Duodenal mucosa (tissue), 2 donors: ENCODE measurements at regions not wholly inside any gene's neighbourhood (a gene's known extent, or its start where the extent isn't known, plus 50 kb on each side); places are given as distances from the start of the nearest gene placed in this dataset.

Experiments
- H3K27ac ChIP-seq: one replicate; pipeline ENCODE4 v1.7.0; 2013; ENCODE audit warnings: low read depth, low read length
- H3K27me3 ChIP-seq, 2 donors: one replicate each; pipeline ENCODE4 v1.7.0; 2013; ENCODE audit warnings: low read length in 2 of 2, control low read depth in 1 of 2; ENCODE audit not compliant: insufficient read depth in 2 of 2, control insufficient read depth in 1 of 2
- H3K36me3 ChIP-seq, 2 donors: one replicate each; pipeline ENCODE4 v1.7.0; 2013; ENCODE audit warnings: low read length in 2 of 2, control low read depth in 1 of 2; ENCODE audit not compliant: insufficient read depth in 2 of 2, control insufficient read depth in 1 of 2
- H3K4me1 ChIP-seq, 2 donors: one replicate each; pipeline ENCODE4 v1.7.0; 2013; ENCODE audit warnings: low read length in 2 of 2, control low read depth in 1 of 2; ENCODE audit not compliant: insufficient read depth in 2 of 2, control insufficient read depth in 1 of 2
- H3K4me3 ChIP-seq, 2 donors: one replicate each; pipeline ENCODE4 v1.7.0; 2013; ENCODE audit warnings: low read length in 2 of 2, low read depth in 1 of 2
- H3K9ac ChIP-seq, 2 donors: one replicate each; pipeline ENCODE4 v1.7.0; 2013; ENCODE audit warnings: low read length in 2 of 2, low read depth in 1 of 2
- H3K9me3 ChIP-seq, 2 donors: one replicate each; pipeline ENCODE4 v1.7.0; 2013; ENCODE audit warnings: low read length in 2 of 2, control low read depth in 1 of 2; ENCODE audit not compliant: control insufficient read depth in 1 of 2

DNA sequence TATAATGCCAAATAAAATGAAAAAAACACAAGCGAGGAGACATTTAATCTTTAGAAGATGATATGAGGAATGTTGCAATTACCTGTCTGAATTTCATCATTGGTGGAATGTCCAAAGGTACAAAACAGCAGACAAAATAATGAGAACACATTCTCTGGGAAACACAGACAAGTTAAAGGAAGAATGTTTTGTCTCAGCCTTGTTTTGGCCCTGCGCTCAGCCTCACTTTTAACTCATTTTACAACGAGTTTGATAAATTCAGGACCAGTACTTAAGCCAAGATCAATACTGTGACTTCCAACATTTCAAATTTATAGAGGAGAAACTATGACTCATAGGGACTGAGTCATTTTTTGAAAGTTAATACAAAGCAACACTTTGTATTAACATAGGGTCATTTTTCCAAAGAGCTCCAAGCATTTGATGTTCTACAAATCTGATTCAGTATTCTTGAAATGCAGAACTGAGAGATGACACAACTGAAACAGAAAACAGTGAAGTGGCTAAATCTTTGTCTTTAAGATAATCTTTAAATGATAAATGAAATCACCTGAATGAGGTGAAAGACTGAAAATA is 833.2 kb upstream of the CHAC2 start:
- no peaks in the 10 kb centered on the region for H3K4me1 ChIP-seq
- no peak overlapping the region for H3K27ac ChIP-seq
- no peak overlapping the region for H3K9ac ChIP-seq
- H3K4me3 ChIP-seq, result no peak overlapping the region
- H3K36me3 ChIP-seq, result no peaks in the 10 kb centered on the region
- no peaks in the 10 kb centered on the region for H3K27me3 ChIP-seq
- peaks cover 0 to 9% of the 10 kb centered on the region in 2 donors for H3K9me3 ChIP-seq

DNA sequence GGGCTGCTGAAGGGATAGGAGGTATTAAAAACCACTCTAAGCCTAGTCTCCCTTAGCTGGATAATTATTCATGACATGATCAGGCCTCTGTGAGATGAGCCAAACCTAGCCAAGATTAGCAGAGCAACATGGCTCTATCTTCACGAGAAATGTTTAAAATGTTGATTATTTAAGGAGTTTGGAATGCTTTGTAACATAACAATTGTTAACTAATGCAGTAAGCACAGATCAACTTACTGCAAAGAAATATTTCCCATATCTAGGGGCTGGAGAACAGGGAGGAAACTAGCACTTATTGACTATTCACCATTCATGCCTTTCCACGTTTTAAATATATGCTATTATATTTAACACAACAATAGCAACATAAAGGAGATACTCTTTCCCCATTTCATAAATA is 833.7 kb upstream of the CHAC2 start:
- Histone ChIP-seq H3K4me3 (no peak overlapping the region), H3K27ac (no peak overlapping the region), H3K4me1 (no peaks in the 10 kb centered on the region), H3K36me3 (no peaks in the 10 kb centered on the region), H3K9ac (no peak overlapping the region), H3K27me3 (no peaks in the 10 kb centered on the region), H3K9me3 (peaks cover 0 to 9% of the 10 kb centered on the region in 2 donors)

DNA sequence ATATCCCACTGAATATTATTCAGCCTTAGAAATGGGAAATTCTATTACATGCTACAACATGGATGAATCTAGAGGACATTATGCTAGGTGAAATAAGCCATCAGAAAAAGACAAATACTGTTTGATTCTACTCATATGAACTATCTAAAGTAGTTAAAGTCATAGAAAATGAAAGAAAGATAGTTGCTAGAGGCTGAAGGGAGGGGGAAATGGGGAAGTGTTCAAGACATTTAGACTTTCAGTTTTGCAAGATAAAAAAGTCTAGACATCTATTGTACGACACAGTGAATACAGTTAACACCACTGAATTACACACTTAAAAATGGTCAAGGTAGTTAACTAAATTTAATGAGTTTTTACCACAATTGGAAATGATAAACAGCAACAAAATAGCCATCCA is 835.9 kb upstream of the CHAC2 start:
- no peak overlapping the region for H3K4me3 ChIP-seq
- H3K27ac ChIP-seq, result no peak overlapping the region
- no peak overlapping the region for H3K9ac ChIP-seq
- peaks cover 0 to 5% of the 10 kb centered on the region in 2 donors for H3K9me3 ChIP-seq
- H3K4me1 ChIP-seq, result no peaks in the 10 kb centered on the region
- H3K36me3 ChIP-seq, result no peaks in the 10 kb centered on the region
- no peaks in the 10 kb centered on the region for H3K27me3 ChIP-seq

DNA sequence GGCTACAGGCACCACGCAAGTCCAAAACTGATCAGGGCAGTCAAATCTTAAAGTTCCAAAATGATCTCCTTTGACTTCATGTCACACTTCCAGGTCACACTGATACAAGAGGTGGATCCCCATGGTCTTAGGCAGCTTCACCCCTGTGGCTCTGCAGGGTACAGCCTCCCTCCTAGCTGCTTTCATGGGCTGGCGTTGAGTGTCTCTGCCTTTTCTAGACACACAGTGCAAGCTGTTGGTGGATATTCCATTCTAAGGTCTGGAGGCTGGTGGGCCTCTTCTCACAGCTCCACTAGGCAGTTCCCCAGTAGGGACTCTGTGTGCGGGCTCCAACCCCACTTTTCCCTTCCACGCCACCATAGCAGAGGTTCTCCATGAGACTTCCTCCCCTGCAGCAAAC is 838.2 kb upstream of the CHAC2 start:
- Histone ChIP-seq H3K9me3 (peaks cover 0 to 5% of the 10 kb centered on the region in 2 donors), H3K27me3 (no peaks in the 10 kb centered on the region)

DNA sequence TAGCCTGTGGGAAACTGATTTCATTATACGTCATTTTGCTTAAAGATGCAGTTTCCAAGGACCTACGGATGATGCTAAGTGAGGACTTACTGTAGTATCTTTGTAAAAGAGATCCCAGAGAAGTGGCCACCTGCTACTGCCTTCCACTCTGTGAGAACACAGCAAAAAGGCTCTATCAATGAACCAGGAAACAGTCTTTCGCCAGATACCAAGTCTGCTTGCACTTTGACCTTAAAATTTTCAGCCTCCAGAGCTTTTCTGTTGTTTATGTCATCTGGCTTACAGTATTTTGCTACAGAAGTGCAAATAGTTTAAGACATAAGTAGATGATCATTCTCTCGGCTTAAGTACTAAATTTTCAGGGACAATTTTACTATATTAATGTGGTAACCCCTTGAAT is 847.9 kb upstream of the CHAC2 start:
- H3K36me3 ChIP-seq, result no peaks in the 10 kb centered on the region
- H3K27ac ChIP-seq, result no peak overlapping the region
- no peak overlapping the region for H3K9ac ChIP-seq
- H3K4me1 ChIP-seq, result peaks cover 0 to 3% of the 10 kb centered on the region in 2 donors
- H3K4me3 ChIP-seq, result no peak overlapping the region
- H3K9me3 ChIP-seq, result no peaks in the 10 kb centered on the region
- no peaks in the 10 kb centered on the region for H3K27me3 ChIP-seq

More for the DNA sequence above, 838.2 kb upstream of the CHAC2 start:
- H3K9ac ChIP-seq, result no peak overlapping the region
- H3K4me3 ChIP-seq, result no peak overlapping the region
- no peaks in the 10 kb centered on the region for H3K36me3 ChIP-seq
- no peaks in the 10 kb centered on the region for H3K4me1 ChIP-seq
- H3K27ac ChIP-seq, result no peak overlapping the region

DNA sequence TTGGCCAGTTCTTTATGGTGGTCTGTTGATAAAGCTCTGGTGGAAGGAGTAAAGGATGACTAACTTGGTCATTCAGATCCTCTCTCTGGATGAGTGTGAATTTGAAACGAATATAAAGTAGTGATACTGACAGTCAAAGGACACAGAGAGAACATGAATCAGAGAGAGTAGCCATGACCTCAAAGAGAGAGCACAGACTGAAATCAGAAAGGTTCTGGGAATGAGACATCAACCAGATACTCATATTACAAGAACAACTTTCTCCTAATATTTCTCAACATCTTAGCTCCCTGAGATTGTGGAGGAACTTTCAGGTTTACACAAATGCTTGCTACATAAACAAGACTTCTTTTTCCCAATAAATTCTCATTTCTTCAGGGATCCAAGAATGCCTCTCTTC is 849.1 kb upstream of the CHAC2 start:
- peaks cover 0 to 3% of the 10 kb centered on the region in 2 donors for H3K4me1 ChIP-seq
- H3K4me3 ChIP-seq, result no peak overlapping the region
- H3K9ac ChIP-seq, result no peak overlapping the region
- no peaks in the 10 kb centered on the region for H3K27me3 ChIP-seq
- H3K9me3 ChIP-seq, result no peaks in the 10 kb centered on the region
- H3K36me3 ChIP-seq, result no peaks in the 10 kb centered on the region
- no peak overlapping the region for H3K27ac ChIP-seq

DNA sequence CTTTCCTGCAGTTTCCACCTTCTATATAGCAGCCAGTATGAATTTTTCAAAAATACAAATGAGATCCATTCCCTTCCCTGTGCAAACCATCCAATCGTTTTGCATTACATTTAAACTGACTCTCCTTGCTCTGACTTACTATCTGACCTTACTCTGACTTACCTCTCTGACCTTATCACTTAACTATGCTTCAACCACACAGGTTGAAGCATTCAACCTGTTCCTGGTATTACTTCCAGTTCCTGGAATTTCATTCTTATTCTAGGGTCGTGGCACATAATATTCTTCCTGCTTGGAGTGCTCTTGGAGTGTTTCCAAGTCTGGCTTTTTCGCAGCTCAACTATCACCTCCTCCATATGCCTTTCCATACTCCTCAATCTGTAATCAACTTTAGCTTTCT is 850.6 kb upstream of the CHAC2 start:
- Histone ChIP-seq H3K4me3 (no peak overlapping the region), H3K9ac (no peak overlapping the region), H3K9me3 (no peaks in the 10 kb centered on the region), H3K36me3 (no peaks in the 10 kb centered on the region), H3K27ac (no peak overlapping the region), H3K4me1 (peaks cover 0 to 3% of the 10 kb centered on the region in 2 donors), H3K27me3 (no peaks in the 10 kb centered on the region)

DNA sequence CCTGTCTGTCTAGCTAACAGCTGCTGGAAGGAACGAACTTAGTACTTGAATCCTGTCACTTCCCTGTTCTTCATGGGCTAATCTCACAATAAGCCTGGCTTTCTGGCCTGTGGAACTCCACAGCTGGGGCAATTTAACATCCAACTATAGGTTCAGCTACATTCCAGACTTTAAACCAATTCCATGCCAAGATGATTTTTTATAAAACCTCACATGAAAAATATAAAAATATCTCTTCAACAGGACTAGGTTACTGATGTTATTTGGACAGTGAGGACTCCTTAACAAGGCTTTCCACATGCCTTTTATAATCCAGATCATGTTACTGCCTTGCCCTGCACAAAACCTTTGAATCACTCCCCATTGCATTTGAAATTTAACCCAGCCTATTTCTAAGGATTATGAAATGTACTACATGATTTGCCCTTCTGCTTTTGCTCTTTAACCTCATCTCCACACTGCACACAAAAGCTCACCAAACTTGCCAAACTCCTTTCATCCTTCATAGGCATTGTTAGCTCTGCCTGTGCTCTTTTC is 863.2 kb upstream of the CHAC2 start:
- no peaks in the 10 kb centered on the region for H3K27me3 ChIP-seq
- H3K27ac ChIP-seq, result no peak overlapping the region
- H3K4me1 ChIP-seq, result no peaks in the 10 kb centered on the region
- no peaks in the 10 kb centered on the region for H3K36me3 ChIP-seq
- peaks cover 6 to 10% of the 10 kb centered on the region in 2 donors for H3K9me3 ChIP-seq
- no peak overlapping the region for H3K9ac ChIP-seq
- no peak overlapping the region for H3K4me3 ChIP-seq

DNA sequence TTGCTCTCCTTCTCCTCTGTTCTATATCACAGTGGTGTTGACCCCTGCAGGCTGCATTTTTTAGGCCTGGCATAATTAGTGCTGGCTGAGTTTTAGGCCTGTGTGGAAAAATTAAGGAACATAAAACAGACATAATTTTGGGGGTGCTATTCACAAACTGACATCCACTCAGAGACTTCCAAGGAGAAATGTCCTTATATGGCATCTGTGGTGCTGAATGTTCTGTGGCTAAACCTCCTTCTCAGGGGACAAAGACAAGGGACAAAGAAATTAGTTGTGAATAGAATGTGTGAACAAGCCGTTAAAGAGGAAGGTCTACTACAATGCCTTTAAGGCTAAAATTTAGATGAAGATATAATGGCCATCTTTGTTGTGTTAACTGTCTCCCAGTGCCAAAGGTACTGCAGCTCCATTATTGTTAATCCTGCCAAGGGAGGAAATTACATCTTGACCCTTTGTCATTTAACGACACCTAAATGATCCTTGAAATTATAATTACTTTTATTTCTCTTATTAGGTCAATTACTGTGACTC is 870.0 kb upstream of the CHAC2 start:
- Histone ChIP-seq H3K27me3 (no peaks in the 10 kb centered on the region), H3K4me1 (no peaks in the 10 kb centered on the region), H3K36me3 (no peaks in the 10 kb centered on the region), H3K9me3 (peaks cover 13 to 25% of the 10 kb centered on the region in 2 donors), H3K27ac (no peak overlapping the region), H3K4me3 (no peak overlapping the region), H3K9ac (no peak overlapping the region)

DNA sequence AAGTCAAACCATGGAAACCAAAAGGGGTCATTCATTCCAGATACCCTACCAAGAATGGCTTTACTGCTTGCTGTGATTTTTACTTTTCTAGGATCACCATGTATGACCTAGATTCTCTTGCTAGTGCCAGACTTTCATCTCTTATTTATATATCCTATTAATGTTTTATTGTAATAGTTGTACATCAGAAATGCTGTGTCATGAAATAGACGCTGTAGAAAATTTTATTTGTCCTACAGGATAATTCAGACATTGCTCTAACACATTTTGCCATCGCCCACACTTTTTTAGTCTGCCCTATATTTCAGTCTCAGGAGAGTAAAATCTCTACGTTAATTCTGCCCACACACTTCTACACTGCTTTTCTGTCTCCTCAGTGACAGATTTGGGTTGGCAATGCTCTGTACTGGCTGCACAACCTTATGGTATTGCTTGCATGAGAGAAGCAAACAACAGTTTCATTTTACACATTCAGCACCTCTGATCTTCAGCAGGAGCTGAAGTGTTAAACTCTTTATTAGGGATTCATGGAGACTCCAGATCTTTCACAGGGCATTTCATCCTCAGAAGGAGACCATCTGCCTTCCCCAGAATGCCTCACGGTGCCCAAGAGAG is 871.8 kb upstream of the CHAC2 start:
- H3K27me3 ChIP-seq, result no peaks in the 10 kb centered on the region
- H3K36me3 ChIP-seq, result no peaks in the 10 kb centered on the region
- H3K9ac ChIP-seq, result no peak overlapping the region
- no peak overlapping the region for H3K27ac ChIP-seq
- H3K4me3 ChIP-seq, result no peak overlapping the region
- peaks cover 12 to 24% of the 10 kb centered on the region in 2 donors for H3K9me3 ChIP-seq
- no peaks in the 10 kb centered on the region for H3K4me1 ChIP-seq
